ENCODE measurements at regions not wholly inside any gene's neighbourhood (a gene's known extent, or its start where the extent isn't known, plus 50 kb on each side); places are given as distances from the start of the nearest gene placed in this dataset.

GRCh38 chr1:99365141-99365540 is 100.8 kb downstream of the PLPPR4 start:
- POLR2A ChIA-PET (ENCODE audit: partially characterized antibody), result no interaction called here
- WGBS, 2 experiments (ENCODE audit: extremely low coverage in 1 of 2, insufficient coverage in 1 of 2, insufficient read length in 1 of 2, insufficient replicate concordance in 2 of 2, low coverage in 1 of 2, low lambda C conversion rate in 2 of 2, missing lambda C conversion rate in 1 of 2), result 94% methylated on average over 6 of the region's 6 CpGs; no CpG with 5 or more reads in 1 of the 2 experiments
- no peak for DNase-seq (ENCODE audit: low read depth in 1 of 2, low spot score in 2 of 2)

More at GRCh38 chr1:99365141-99365540, 100.8 kb downstream of the PLPPR4 start:
- Histone ChIP-seq H2BK5ac (ENCODE audit: low read depth, low read length) (no peak overlapping the region), H3K4me1 (replicated peaks in 1 of 4; ENCODE audit: control insufficient read depth in 3 of 4, insufficient read depth in 4 of 4, low read length in 3 of 4) (no peaks in the 10 kb centered on the region), H3K27me3 (replicated peaks in 1 of 4; ENCODE audit: control insufficient read depth in 3 of 4, extremely low read depth in 1 of 4, insufficient read depth in 3 of 4, low read length in 3 of 4) (no peaks in the 10 kb centered on the region), H3K4me3 (ENCODE audit: extremely low read depth in 1 of 4, insufficient read depth in 2 of 4, low read depth in 3 of 4, low read length in 4 of 4) (no peak overlapping the region), H4K20me1 (replicated peaks in 1 of 2; ENCODE audit: control insufficient read depth in 1 of 2, insufficient read depth in 2 of 2, low read length in 2 of 2) (no peaks in the 10 kb centered on the region), H3K9me3 (ENCODE audit: insufficient read depth in 2 of 2, low read depth in 1 of 2, low read length in 1 of 2) (no peaks in the 10 kb centered on the region), H2AK5ac (ENCODE audit: low read depth, low read length) (no peak overlapping the region), H2BK12ac (ENCODE audit: low read depth, low read length) (no peak overlapping the region), H3K56ac (replicated peaks; ENCODE audit: insufficient read length, low read depth, low read length) (no peak overlapping the region), H3K23me2 (ENCODE audit: low read depth, low read length) (no peaks in the 10 kb centered on the region; the same call in 1 of the 2 replicates), H3K27ac (ENCODE audit: low read depth, low read length) (no peak overlapping the region), H2BK120ac (replicated peaks; ENCODE audit: low read depth, low read length) (no peak overlapping the region), H3K79me2 (ENCODE audit: control insufficient read depth in 1 of 2, insufficient read depth in 2 of 2, low read length in 2 of 2) (no peaks in the 10 kb centered on the region), H3K9ac (replicated peaks in 1 of 4; ENCODE audit: extremely low read depth in 1 of 4, low read depth in 3 of 4, low read length in 3 of 4) (no peak overlapping the region), H2BK20ac (ENCODE audit: low read length) (no peak overlapping the region), H2AFZ (ENCODE audit: low read length) (0 out of 2 replicates have a peak overlapping the region, but pooled peaks have one; percentile 16), H3K4me2 (ENCODE audit: insufficient read depth in 1 of 2, low read depth in 2 of 2, low read length in 2 of 2) (no peak overlapping the region), H3K14ac (ENCODE audit: insufficient read length) (no peak overlapping the region), H3K23ac (ENCODE audit: insufficient read length) (no peak overlapping the region), H3K18ac (ENCODE audit: extremely low read depth, low read length) (no peak overlapping the region), H4K8ac (ENCODE audit: extremely low read depth, insufficient read depth, low read length) (no peak overlapping the region), H3K36me3 (ENCODE audit: control insufficient read depth in 2 of 4, insufficient read depth in 4 of 4, low read length in 3 of 4) (no peaks in the 10 kb centered on the region), H3K79me1 (ENCODE audit: low read depth, low read length) (no peaks in the 10 kb centered on the region), H4K5ac (ENCODE audit: insufficient read length, low read depth, low read length) (no peak overlapping the region), H2BK15ac (ENCODE audit: low read length) (no peak overlapping the region), H3K4ac (replicated peaks; ENCODE audit: insufficient read length, low read depth, low read length) (no peak overlapping the region), H4K91ac (replicated peaks; ENCODE audit: insufficient read length, low read length) (no peak overlapping the region)
- TF ChIP-seq GABPA (IDR thresholded peaks at IDR 0.05; ENCODE audit: borderline replicate concordance, insufficient read depth, low read length) (no peak), KDM4A (IDR thresholded peaks at IDR 0.05; ENCODE audit: low read depth, low read length, severe bottlenecking) (no peak), BCL11A (IDR thresholded peaks at IDR 0.05; ENCODE audit: low read depth in 2 of 2, low read length in 2 of 2) (no peak), ZNF274 (IDR thresholded peaks at IDR 0.05; ENCODE audit: borderline replicate concordance, extremely low read depth, low read length) (no peak), SIRT6 (IDR thresholded peaks at IDR 0.05; ENCODE audit: low read length) (no peak)
- no peak for FAIRE-seq
- CTCF ChIA-PET (ENCODE audit: partially characterized antibody), result interaction anchor here (1.0 kb wide), 2 partner anchors 9 to 11 kb away, joined by 3 read pairs; no protein-coding TSS in a partner anchor
